GM19035 (cell line): ENCODE measurements at regions not wholly inside any gene's neighbourhood (a gene's known extent, or its start where the extent isn't known, plus 50 kb on each side); places are given as distances from the start of the nearest gene placed in this dataset.
A peak's percentile ranks its signal among the peaks of the same experiment; 100 is the strongest.

Experiments used
- ATAC-seq: cut with Tn5 transposase; IDR thresholded peaks from one replicate; pipeline ENCODE4 v1.9.1; 2021; ENCODE audit not compliant: unreplicated experiment

DNA sequence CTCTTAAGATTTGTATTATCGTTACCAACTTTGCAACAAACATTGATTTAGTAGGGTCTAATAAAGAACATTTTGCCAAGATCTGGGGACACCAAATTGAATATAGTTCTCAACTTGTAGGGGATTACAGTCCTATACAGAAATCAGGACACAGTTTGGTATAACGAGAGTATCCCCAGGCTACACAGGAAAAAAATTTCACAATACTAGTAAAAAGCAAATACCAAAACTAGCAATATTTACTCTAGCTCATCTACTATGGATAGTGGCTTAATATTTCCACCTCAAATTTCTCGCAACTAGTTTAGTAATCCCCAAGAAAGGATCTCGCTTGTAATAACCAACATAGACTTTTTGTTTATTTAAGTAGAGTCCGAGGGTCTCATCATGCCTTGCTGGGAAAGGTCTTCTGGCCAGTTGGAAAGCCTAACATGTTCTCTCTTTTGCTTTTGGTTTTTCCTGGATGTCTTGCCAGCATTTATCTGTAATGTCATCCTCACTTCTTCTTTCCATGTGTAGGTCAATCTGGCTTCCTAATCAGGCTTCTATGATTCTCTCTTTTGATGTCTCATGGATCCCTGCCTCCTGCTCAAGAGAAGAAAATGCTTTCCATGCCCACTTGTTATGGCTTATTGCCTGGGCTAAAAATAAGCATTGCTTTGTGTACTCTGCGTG is 104.7 kb upstream of the KCNK2 start:
- ATAC-seq = no peak

DNA sequence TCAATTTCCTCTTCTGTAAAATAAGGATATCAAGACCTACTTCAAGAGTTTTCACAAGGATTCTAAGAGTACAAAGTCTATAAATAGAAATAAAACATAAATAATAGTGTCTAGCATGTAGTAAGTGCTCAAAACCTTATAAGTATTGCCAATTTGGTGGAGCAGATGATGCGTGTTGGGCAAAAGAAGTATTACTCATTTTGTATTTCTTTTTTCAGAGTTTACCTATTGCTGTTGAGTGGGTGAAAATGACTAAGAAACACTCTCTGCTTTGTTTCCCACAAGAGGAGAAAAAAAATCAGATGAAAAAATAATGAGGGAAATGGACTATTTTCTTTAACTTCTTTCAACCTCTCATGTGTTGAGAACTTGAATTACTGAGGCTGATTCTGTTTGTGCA is 103.3 kb upstream of the KCNK2 start:
- no peak for ATAC-seq

DNA sequence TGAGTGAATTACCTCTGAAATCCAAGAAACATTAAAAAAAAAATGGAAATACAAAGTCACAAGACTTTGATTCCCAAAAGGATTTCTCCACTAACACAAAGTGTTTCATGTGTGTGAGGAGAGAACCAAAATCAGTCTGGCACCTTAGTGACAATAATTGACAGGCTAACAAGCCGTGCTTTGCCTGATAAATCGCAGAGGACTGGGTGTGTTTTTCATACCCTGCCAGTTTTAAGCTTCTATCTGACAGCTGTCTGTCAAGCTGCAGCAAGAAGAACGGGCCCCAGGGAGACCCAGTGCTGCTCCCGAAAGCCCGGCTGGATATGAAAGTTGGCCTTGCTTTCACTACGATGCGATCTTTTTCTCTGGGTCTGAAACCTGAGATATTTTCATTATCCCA is 101.6 kb upstream of the KCNK2 start:
- no peak for ATAC-seq

DNA sequence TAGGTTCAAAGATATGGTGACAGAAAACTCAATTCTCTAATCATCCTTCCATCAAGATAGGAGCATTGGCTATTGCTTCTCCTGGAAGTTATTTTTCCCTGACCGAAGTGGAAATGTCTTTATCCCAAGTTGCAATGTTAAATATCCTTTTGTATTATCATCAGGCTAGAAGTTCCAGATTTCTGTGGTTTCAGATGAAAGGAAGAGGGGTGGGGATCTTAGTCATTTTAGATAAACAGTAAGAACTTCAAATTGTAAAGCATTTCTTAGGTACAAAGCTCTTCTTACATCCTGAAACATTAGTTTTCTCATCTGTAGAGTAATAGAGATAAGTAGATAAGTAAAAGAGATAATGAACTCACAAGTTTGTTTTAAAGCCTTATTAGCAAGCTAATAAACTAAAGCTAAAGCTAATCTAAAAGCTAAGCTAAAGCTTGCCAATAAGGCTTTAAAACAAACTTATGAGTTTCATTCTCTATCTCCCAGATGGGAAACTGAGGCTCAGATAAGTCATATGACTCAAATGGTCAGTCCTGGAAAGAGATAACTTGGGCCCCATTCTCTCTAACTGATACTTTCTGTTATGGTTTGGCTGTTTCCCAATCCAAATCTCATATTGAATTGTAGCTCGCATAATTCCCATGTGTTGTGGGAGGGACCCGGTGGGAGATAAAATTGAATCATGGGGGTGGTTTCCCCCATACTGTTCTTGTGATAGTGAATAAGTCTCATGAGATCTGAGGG is 99.2 kb upstream of the KCNK2 start:
- ATAC-seq = no peak

DNA sequence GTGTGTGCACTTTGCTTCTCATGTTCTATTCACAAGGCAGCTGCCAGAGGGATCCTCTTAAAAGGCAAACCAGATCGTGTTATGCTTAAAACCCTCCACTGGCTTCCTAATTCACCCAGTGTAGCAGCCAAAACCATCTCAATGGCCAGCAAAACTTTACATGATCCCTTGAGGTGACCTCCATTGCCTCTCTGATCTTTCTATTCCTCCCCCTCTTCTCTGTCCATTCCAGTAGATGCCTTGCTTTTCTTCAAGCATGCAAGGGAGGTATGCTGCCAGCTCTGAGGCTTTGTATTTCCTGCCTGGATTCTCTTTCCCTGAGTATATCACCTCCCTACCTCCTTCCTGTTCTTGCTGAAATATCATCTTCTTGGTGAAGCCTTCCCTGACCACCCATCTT is 93.2 kb upstream of the KCNK2 start:
- ATAC-seq = no peak

DNA sequence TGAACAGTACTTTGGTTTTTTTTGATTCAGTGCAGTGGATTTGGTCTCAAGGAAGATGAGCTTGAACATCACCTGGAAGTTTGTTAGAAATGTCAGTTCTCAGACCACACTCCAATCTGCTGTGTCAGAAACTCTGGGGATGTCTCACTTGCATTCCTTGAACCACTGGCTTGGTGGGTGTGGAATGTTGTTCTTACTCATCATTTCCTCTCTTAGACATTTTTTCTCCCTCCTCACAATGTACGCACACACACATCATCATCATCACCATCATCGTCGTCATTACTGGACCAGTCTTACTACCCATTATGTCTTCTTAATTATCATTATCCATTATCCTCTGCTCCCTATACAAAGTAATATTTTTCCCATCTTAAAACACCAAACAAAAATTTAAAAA is 91.9 kb upstream of the KCNK2 start:
- ATAC-seq = no peak

DNA sequence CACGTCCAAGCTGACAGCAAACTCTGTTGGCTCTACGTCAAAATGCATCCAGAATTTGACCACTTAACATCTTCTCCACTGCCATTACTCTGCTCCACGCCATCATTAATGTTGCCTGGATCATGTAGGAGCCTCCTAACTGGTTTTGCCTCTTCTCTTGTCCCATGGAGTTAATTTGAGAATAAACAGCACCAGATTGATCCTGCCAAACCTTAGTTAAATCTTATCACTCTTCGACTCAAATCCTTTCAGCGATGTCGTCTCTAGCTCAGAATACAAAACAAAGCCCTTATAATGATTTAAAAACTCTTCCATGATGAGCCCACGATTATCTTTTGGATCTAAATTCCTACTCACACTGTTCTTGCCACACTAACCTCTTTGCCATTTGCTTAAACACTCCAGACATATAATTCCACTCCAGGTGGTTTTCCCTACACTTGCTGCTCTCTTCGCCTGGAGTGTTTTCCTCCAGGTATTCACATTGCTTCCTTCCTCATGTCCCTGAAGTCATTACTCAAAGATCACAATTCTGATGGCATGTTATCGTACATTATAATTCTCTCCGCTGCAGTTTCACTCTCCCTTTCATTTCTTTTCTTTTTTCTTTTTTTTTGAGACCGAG is 90.7 kb upstream of the KCNK2 start:
- ATAC-seq = no peak

DNA sequence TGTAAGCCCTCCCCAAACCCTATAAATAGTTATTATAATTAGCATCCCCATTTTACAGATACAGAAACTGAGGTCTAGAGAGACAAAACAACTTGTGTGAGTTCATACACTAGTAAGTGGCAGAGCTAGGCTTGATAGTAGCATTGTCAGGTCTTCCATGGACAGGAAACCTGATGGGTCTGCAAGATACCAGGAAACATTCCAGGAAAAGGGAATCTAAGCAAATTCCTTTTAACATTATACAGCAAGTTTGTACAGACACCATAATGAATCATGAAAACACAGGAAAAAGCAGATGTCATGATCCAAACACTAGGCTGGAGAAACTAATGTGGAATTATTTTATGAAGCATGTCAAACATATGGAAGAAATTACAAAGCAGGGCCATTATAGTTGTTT is 89.1 kb upstream of the KCNK2 start:
- ATAC-seq = no peak

DNA sequence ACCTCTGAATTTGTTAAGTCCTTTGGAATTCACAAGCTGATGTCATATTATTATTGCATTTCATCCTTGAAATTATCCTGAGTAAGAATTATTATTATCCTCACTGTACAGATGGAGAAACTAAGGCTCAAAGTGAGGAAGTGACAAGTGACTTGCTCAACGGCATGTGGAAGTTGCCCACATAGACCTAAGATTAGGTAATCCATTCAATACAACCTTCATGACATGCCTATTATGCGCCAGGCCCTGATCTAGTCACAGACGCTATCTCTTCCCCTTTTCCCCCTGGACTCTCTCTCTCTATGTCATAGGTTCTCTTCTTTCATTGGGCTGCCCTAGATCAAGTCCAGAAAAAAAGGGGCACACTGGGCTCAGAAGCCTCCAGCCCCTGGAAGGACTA is 84.9 kb upstream of the KCNK2 start:
- no peak for ATAC-seq

DNA sequence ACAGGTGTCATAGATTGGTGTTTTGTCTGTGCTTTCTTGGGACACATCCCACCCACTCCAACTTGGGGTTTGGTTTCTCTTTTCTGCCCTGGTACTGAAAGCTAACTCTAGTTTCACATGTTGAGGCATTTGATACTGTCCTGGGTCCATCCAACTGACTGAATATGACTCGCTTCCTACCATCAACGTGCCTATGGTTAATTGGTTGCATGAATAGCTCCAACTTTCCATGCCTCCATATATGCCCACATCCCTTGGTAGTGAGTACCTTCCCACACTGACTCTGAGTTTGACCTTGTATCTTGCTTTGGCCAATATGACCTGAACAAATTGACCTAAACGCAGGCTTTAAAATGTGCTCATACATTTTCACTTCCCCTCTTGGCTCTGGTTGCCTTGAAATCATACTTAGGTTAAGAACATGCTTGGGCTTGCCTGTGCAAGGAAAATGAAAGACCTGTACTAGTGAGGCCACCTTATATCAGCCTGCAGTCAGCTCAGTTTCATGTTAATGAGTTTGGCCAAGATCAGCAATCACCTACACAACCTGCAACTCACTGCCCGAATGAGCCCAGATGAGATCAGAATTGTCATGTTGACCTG is 81.0 kb upstream of the KCNK2 start:
- peak; percentile 97 for ATAC-seq

DNA sequence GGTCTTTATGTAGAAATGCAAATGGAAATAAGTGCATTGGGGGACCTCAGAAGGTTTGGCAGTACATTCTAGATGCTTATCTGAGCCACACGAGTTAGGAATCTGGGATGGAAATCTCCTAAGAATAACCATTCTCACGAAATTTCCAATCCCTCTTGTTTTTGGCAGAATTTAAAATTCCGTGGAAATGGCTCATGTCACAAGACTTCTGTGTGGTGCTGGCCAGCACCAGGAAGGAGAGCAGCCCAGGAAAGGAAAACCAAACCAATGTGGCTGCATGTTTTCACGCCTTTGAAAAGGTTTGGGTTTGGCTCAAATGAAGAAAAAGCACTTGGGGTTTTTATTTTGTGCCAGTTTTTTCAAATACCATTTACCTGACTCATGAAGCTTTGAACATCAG is 80.1 kb upstream of the KCNK2 start:
- no peak for ATAC-seq

DNA sequence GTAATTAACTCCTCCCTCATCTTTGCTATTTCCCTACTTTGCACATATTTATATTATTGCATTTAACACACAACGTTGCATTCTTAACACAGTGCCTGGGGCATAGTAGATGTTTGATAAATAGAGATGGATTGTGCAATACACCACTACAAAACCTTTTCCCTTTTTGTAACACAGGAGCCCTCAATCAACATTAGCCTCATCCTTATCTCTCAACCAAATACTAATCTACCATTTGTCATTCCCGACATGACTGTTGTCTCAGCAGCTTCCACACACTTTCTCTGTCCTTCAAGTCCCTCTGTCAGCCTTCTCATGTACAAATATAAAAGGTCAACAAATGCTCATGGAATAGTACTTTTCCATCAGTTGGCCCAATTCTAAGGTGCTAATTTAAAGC is 78.9 kb upstream of the KCNK2 start:
- ATAC-seq = no peak

DNA sequence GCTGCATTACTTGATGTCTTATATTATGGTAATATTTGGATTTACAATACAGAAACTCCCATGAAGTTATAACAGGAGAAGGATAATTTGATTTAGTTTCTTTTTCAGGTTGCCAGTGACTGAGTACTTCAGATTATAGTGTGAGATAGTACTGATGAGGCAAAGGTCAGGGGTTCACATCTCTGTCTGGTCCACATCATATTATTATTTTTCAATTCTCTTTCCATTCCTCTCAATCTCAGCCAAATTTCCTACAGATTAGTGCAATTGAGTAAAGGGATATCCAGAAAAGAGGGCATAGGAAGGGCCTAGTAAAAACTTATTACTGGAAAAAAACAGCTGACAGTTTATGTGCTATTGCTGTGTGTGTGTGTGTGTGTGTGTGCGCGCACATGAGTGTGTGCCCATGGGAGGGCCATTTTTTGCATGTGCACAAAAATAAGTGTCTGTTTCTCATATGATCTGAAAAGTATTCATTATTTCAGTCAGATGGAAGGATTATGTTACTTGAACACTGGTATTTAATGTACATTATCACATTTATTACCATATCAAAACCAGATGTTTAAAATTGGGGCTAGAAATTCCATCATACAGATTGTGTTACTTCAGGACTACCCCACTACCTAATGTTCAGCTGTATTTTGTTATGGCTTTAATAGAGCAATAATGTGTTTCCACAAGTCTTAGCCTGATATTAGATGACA is 78.3 kb upstream of the KCNK2 start:
- ATAC-seq = no peak

DNA sequence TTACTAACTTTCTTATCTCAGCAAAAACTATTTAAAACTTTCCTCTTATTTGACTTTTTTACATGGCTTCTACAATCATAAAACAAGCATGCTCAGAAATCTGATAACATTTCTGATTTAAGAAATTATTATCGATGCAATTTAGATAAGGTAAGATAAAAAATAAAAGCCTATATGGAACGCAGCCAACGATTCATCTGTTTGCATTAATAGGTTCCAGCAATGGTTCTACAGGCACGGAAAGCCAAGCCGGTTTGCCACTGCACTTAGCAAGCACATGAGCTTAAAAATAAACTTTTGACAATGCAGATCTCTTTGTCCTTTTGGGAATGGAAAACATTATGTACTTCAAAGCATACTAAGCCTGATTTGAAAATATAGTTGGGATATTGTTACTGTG is 77.5 kb upstream of the KCNK2 start:
- ATAC-seq = no peak

DNA sequence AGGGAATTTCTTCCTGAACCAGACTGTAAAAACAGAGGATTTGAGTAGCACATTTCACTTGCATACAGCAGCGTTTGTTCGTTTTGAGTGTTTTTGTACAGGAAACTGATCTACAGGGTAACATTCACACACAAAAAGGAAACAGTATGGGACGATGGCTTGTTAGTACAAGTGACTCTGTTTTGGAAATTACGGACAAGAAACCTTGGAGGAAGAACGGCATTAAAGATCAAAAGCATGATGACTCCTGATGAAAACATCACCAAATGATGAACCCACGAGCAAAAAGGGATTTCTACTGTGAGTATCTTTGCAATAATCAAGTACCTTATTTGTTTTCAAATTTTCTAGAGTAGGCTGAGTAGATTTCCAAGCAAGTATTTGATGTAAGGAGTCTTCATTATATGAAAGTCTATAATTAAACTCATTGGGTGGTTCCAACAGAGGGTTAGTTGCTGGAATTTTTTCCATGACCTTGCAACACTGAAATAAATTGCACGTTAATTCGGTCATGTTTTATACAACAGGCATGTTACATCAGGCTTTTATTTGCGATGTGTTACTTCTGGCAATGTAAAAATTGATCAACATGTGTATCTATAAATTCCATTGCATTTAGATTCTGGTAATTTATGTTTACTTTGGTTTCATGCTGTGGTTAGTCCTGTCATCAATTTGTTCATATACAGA is 76.7 kb upstream of the KCNK2 start:
- no peak for ATAC-seq

DNA sequence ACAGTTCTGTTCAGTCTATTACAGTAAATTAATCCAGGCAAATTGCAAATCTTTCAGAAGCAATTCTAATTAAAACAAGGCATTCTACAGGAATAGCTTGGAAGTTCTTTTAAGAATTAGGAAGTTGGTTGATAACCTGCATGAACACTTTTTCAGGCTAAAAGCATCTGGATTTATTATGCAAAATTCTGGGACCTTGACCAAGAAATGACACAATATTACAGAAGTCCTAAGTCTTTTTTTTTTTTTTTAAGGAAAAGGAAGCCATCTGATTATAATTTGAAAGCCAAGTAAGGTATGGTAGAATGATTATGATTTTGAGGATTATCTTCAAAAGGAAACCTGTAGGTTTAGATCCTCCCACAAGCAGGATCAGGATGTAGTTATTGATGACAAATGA is 74.7 kb upstream of the KCNK2 start:
- ATAC-seq = no peak

DNA sequence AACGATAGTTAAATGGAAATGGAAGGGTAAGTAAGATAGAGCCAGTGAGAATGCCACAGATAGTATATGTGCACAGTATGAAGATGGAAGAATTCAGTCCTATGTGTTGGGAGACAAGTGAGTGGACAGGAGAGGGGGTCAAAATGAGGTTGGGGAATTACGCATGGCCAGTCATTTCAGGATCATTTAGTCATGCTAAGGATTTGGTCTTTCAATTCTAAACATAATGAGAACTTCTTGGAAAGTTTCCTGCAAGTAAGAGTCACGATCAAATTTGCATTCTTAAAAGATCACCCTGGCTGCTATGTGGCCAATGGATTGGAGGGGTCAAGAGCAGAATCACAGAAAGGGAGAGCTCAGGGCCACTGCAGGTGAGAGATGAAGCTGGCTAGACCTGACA is 64.0 kb upstream of the KCNK2 start:
- no peak for ATAC-seq

DNA sequence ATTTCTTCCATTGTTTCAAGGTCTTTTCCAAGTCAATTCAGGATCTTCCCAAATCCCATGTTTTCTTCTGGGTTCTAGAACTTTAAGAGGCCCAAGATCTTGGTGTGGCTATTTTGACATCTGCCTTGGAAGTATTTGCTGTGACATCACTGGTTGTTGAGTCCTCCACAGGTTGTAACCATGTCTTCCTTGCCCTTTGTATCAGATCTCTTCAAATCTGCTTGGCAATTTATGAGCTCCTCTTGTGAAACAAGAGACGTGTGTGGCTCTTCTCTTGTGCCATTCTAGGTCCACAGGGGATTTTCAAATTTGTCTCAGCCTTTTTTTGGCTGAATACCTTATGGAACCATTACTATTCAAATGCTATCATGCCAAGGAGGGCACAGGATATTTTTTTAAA is 60.3 kb upstream of the KCNK2 start:
- ATAC-seq = no peak

DNA sequence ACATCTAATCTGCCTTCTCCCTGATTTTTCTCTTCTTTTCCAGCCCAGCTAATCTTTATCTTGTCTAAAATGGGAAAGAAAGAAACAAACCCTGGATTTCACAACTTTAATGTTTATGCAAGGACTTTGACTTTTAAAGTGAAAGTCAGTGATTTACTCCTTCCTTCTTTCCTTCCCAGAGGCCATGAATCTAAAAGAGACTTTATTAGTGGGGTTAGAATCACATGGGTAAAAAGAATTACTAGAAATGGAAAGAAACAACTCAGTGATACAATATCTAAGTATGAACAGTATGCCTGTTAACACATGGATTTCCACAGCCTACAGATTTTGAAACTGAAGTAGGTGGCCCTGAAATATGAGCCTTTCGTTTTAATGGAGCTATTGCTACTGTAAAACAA is 59.8 kb upstream of the KCNK2 start:
- no peak for ATAC-seq

DNA sequence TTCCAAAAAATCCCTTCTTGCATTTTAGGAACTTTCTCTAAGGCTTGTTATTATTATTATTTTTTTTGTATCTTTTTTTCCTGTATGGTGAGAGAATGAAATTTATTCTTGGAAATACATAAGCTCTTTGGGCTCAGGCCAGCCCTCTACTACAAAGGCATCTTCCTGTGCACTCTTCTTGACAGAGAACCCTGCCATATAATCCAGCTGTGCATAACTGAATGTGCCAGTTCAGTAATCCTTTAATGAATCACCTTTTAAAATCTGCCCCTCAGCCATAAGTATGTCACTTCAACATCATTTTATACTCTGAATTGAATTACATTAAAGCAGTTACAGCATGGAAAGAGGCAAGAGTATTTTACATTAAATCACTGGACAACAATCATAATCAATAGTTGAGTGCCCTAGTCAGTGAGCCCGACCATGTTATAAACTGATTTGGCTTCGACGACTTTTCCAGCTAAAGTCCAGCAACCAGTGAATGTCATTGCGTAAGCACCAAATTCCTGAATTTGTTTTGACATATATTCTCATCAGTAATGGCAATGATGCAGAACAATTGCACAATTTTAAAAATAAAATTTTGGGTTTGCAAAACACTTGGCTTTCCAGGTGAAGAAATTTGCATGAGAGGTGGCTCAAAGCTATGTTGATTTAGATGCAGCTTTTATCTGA is 59.2 kb upstream of the KCNK2 start:
- ATAC-seq = no peak
